ENCODE measurements at regions not wholly inside any gene's neighbourhood (a gene's known extent, or its start where the extent isn't known, plus 50 kb on each side); places are given as distances from the start of the nearest gene placed in this dataset.
A peak's percentile ranks its signal among the peaks of the same experiment; 100 is the strongest.

DNA sequence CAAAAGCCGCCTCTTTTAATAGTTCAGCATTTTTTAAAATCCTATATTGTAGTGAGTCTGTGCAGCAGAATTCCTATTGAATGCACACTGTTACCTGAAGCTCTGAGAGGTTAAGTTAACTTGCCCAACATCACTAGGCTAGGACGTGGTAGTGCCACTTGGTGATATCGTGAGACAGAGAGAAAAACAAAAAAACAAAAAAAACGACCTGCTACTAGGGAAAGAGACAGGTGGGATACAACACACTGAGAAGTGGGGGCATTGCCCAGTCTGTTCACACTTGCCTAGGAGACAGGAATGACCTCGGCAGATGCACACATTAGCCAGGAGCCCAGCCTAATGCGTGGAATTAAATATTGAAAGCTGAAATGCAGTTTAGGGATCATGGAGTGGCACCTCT lies 129.7 kb upstream of the CCND2 start:
- Histone ChIP-seq H3K27me3 (ENCODE audit: insufficient read depth) (no peaks in the 10 kb centered on the region), H3K79me2 (replicated peaks; ENCODE audit: insufficient read depth) (no peaks in the 10 kb centered on the region), H3K27ac (ENCODE audit: low read depth) (no peak overlapping the region), H3K4me2 (no peak overlapping the region), H3K9me2 (ENCODE audit: insufficient read depth) (no peaks in the 10 kb centered on the region), H3F3A (replicated peaks; ENCODE audit: low read depth) (no peaks in the 10 kb centered on the region; the same call in 1 of the 2 replicates), H4K20me1 (replicated peaks; ENCODE audit: insufficient read depth) (no peaks in the 10 kb centered on the region), H3K4me3 (no peak overlapping the region), H3K4me1 (ENCODE audit: insufficient read depth) (peaks cover 48% of the 10 kb centered on the region), H2AFZ (no peak overlapping the region), H3K36me3 (ENCODE audit: insufficient read depth) (no peaks in the 10 kb centered on the region)
- DNase-seq (ENCODE audit: low spot score) (peak; percentile 56), ATAC-seq (no peak)
- Mint-ChIP-seq H3K4me3 (no peak overlapping the region), H3K27ac (no peak overlapping the region), H3K36me3 (ENCODE audit: low read depth) (peaks cover 14% of the 10 kb centered on the region; the same call in 2 of the 3 replicates), H3K27me3 (ENCODE audit: insufficient read depth, low read depth, poor library complexity) (peaks cover 3% of the 10 kb centered on the region), H3K9me3 (peaks cover 13% of the 10 kb centered on the region), H3K4me1 (peaks cover 47% of the 10 kb centered on the region)
- TF ChIP-seq, protein P1, sequence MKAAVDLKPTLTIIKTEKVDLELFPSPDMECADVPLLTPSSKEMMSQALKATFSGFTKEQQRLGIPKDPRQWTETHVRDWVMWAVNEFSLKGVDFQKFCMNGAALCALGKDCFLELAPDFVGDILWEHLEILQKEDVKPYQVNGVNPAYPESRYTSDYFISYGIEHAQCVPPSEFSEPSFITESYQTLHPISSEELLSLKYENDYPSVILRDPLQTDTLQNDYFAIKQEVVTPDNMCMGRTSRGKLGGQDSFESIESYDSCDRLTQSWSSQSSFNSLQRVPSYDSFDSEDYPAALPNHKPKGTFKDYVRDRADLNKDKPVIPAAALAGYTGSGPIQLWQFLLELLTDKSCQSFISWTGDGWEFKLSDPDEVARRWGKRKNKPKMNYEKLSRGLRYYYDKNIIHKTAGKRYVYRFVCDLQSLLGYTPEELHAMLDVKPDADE (IDR thresholded peaks at IDR 0.05) = no peak
- TF ChIP-seq CTCF (conservative IDR thresholded peaks at IDR 0.05; ENCODE audit: low read depth in 2 of 2) (peak; percentile 12 to 53; a peak in 2 of 4 replicates), ZNF331 (CRISPR knock-in tag; IDR thresholded peaks at IDR 0.05; ENCODE audit: low read depth) (no peak)

DNA sequence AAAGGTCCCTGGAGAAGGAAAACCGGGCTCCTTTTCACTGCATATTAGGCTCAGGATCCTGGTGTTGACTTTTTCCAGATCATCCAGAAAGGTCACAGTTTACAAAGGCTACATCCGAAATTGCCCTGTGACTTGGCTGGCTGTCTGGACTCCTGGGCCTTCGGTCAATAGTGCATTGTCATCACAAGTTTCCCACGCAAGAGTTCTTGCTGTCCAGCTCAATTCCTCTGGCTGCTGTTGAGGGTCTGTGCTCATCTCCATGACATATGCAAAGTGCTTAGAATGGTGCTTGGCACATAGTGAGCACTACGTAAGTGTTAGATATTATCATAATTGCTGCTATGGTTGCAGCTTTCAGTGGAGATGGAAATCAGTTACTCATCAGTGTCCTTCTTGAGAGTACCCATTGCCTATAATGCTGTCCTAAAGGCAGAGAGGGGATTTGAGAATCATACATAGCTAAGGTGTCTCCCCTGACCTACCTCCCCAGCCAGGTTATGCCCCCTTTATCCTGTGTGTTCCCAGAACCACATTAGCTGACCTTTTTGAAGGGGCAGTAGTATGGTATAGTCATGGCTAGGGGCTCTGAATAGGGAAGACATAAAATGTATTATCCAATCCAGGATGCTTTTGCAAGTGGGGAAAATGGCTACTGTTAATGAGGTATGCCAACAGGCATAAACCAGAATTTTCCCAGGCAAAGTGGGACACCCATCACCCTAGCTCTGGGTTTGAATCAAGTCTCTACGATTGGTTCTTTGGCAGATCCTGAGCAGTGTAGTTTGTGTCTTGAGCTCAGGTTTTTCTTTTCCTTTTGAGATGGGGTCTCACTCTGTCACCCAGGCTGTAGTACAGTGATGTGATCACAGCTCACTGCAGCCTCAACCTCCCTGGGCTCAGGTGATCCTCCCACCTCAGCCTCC lies 132.0 kb upstream of the CCND2 start:
- Histone ChIP-seq H3K27ac (ENCODE audit: low read depth) (no peak overlapping the region), H2AFZ (no peak overlapping the region), H3K4me1 (ENCODE audit: insufficient read depth) (peaks cover 40% of the 10 kb centered on the region), H3K36me3 (ENCODE audit: insufficient read depth) (no peaks in the 10 kb centered on the region), H3K9me2 (ENCODE audit: insufficient read depth) (no peaks in the 10 kb centered on the region), H3K79me2 (replicated peaks; ENCODE audit: insufficient read depth) (no peaks in the 10 kb centered on the region), H3K4me2 (no peak overlapping the region), H3K27me3 (ENCODE audit: insufficient read depth) (no peaks in the 10 kb centered on the region), H4K20me1 (replicated peaks; ENCODE audit: insufficient read depth) (no peaks in the 10 kb centered on the region), H3F3A (replicated peaks; ENCODE audit: low read depth) (peaks cover under 1% of the 10 kb centered on the region; the same call in 1 of the 2 replicates), H3K4me3 (no peak overlapping the region)
- no peak overlapping the region for H3K27ac Mint-ChIP-seq
- H3K4me3 Mint-ChIP-seq = no peak overlapping the region
- peaks cover 36% of the 10 kb centered on the region for H3K4me1 Mint-ChIP-seq
- peaks cover 6% of the 10 kb centered on the region for H3K27me3 Mint-ChIP-seq (ENCODE audit: insufficient read depth, low read depth, poor library complexity)
- no peak for DNase-seq (ENCODE audit: low spot score)
- H3K36me3 Mint-ChIP-seq (ENCODE audit: low read depth) = peaks cover 14% of the 10 kb centered on the region; the same call in 2 of the 3 replicates
- peaks cover 13% of the 10 kb centered on the region for H3K9me3 Mint-ChIP-seq
- no peak for ATAC-seq
- TF ChIP-seq EZH2phosphoT487 (IDR thresholded peaks at IDR 0.05; ENCODE audit: unreplicated experiment) = no peak
- no peak for TF ChIP-seq STAT1 (IDR thresholded peaks at IDR 0.05; ENCODE audit: unreplicated experiment)
- no peak for TF ChIP-seq CREB1 (CRISPR knock-in tag; IDR thresholded peaks at IDR 0.05; ENCODE audit: low read depth)
- TF ChIP-seq JUNB (IDR thresholded peaks at IDR 0.05; ENCODE audit: unreplicated experiment) = no peak
- TF ChIP-seq EZH2 (IDR thresholded peaks at IDR 0.05; ENCODE audit: low read depth, unreplicated experiment) = no peak
- TF ChIP-seq CTCF (conservative IDR thresholded peaks at IDR 0.05; ENCODE audit: low read depth in 2 of 2) = no peak
- TF ChIP-seq NANOG (IDR thresholded peaks at IDR 0.05; ENCODE audit: borderline replicate concordance) = no peak
- no peak for TF ChIP-seq ZNF114 (CRISPR knock-in tag; IDR thresholded peaks at IDR 0.05)
- TF ChIP-seq, protein P1 (IDR thresholded peaks at IDR 0.05) = no peak

All from GM23338 (cell line).